HEK293 (cell line): ENCODE measurements at regions not wholly inside any gene's neighbourhood (a gene's known extent, or its start where the extent isn't known, plus 50 kb on each side); places are given as distances from the start of the nearest gene placed in this dataset.

Experiments used
- CTCF ChIP-seq: fragments of 450-650 bp; formaldehyde crosslinking; IDR thresholded peaks from 2 replicates; pipeline ENCODE4 v1.5.1; 2016; ENCODE audit warnings: missing biosample characterization, missing genetic modification characterization
- PBX3 ChIP-seq: sonication (generic); formaldehyde crosslinking; IDR thresholded peaks from 2 replicates; pipeline ENCODE4 v1.8.1; 2022; ENCODE audit warnings: mild to moderate bottlenecking, moderate library complexity, missing genetic modification reagents
- ZBTB21 ChIP-seq: fragments of 450-650 bp; formaldehyde crosslinking; IDR thresholded peaks from 2 replicates; pipeline ENCODE4 v1.5.1; 2017; ENCODE audit warnings: missing biosample characterization, missing genetic modification characterization
- ZEB2 ChIP-seq: fragments of 450-650 bp; formaldehyde crosslinking; IDR thresholded peaks from 2 replicates; pipeline ENCODE4 v1.5.1; 2016; ENCODE audit warnings: missing biosample characterization, missing genetic modification characterization
- ZNF600 ChIP-seq: fragments of 450-650 bp; formaldehyde crosslinking; IDR thresholded peaks from 2 replicates; pipeline ENCODE4 v1.5.1; 2016; ENCODE audit warnings: missing biosample characterization, missing genetic modification characterization
- ZNF639 ChIP-seq: fragments of 450-650 bp; formaldehyde crosslinking; IDR thresholded peaks from 2 replicates; pipeline ENCODE4 v1.5.1; 2016; ENCODE audit warnings: missing biosample characterization, missing genetic modification characterization
- ZNF830 ChIP-seq: fragments of 450-650 bp; IDR thresholded peaks from 2 replicates; pipeline ENCODE4 v1.5.0; 2018; ENCODE audit warnings: missing biosample characterization, missing genetic modification characterization, low read depth, mild to moderate bottlenecking, moderate library complexity
- ZSCAN16 ChIP-seq: fragments of 450-650 bp; formaldehyde crosslinking; IDR thresholded peaks from 2 replicates; pipeline ENCODE4 v1.5.1; 2016; ENCODE audit warnings: missing biosample characterization, missing genetic modification characterization

- TF ChIP-seq ZNF830 (no peak), ZNF600 (no peak), ZSCAN16 (tag by site-specific recombination) (no peak), ZEB2 (no peak), ZBTB21 (no peak), PBX3 (no peak), CTCF (tag by site-specific recombination) (no peak), ZNF639 (tag by site-specific recombination) (no peak)
Observed at GRCh38 chr1:193927550-193927949, 741.1 kb upstream of the B3GALT2 start.
